ENCODE measurements at regions not wholly inside any gene's neighbourhood (a gene's known extent, or its start where the extent isn't known, plus 50 kb on each side); places are given as distances from the start of the nearest gene placed in this dataset.
"Not testable (repeated sequence)": the region's sequence is repeated elsewhere in the genome, so short reads cannot be mapped to it uniquely, and the experiment has no call there.

DNA sequence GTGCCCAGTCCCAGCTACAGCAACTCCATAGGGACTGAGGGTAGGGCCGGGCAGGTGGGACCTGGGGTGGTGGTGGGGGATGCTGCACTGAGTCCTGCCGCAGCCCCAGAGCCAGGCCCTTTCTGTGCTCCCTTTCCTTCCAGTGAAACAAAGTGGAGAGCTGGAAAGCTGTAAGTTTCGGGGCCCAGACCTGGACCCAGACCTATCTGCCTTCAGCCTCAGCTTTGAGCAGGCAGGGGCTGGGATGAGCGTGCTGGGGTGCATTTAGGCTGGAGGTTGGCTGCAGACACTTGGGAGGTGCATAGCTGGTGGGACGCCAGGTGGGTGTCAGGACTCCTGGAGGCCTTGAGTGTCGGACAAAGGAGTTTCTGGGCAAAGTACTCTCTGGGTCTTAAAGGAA lies 92.7 kb upstream of the C1orf174 start:
- DNase-seq: no peak

- DNase-seq: no peak
Measured at GRCh38 chr1:3993619-3994375, 93.7 kb upstream of the C1orf174 start.

DNA sequence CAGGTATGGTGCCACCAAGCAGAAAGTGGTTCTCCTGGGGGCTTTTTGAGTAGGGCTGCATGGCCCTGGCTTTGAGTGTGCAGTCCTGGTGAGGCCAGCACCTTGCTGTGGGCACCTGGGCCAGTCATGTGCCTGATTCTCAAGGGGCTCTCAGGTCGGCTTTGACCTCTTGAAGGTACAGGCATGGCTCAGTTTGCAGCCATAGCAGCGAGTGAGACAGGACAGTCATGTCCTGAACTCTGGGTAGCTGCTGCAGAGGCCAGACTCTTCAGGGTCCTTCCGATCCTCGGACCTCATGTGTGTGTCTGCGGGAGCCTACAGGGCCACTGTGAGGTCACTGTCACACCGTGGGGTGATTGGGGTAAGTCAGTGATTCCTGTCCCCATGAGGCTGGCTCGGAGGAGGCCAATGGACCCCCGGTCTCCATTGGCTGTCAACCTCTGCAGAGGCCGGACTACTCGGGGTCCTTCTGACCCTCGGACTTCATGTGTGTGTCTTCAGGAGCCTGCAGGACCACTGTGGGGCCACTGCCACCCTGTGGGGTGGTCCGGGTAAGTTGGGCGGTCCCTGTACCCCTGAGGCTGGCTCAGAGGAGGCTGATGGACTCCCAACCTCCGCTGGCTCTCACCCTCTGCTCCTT lies 95.2 kb upstream of the C1orf174 start:
- DNase-seq: no peak

DNA sequence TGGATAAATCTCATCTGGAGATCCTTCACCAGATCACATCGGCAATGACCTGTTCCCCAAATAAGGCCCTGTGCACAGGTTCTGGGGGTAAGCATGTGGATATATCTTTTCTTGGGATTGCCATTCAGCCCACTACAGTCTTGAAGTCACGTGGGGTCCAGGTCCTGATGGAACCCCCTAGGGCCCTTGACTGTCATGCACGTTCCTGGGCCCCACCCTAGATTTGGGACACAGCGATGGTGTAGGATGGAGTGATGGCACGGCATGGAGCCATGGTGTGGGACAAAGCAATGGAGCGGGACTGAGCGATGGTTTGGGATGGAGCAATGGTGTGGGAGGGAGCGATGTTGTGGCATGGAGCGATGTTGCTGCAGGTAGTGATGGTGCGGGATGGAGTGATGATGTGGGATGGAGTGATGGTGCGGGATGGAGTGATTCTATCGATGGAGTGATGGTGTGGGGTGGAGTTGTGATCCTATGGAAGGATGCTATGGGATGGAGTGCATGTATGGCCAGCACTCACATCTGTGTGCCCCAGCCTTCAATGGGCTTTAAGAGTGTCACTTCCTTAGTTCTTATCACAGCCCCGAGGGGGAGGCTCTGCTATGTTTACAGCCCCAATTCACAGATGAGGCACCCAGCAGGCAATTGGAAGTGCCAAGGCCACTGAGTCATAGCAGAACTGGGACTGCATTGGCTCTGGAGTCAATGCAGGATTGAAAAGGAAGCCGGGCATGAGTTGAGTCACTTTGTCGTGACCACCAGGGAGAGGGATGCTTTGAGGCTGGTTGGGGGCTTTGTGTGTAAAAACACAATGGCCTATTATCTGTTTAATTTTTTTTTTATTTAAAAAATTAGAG lies 97.0 kb upstream of the C1orf174 start:
- DNase-seq: no peak

DNA sequence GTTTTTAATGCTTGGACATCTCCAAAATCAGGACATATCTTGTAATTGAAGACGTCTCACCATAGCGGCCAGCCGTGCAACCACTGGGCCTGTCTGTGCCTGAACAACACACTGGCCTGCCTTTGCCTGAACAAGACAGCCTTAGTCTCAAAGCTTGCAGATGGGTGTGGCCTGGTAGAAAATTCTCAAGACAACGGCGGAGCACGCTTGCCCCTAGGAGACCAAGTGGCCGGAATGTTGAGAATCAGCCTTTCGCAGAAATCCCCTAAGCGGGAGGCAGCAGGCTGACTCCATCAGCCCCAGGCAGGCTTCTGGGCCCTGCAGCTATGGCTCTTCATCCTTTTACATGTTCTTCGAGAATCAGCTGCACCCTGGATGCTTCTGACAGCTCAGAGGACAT lies 98.0 kb upstream of the C1orf174 start:
- DNase-seq: no peak

- not testable (repeated sequence) for DNase-seq
Measured at GRCh38 chr1:3999514-3999913, 99.4 kb upstream of the C1orf174 start.

DNA sequence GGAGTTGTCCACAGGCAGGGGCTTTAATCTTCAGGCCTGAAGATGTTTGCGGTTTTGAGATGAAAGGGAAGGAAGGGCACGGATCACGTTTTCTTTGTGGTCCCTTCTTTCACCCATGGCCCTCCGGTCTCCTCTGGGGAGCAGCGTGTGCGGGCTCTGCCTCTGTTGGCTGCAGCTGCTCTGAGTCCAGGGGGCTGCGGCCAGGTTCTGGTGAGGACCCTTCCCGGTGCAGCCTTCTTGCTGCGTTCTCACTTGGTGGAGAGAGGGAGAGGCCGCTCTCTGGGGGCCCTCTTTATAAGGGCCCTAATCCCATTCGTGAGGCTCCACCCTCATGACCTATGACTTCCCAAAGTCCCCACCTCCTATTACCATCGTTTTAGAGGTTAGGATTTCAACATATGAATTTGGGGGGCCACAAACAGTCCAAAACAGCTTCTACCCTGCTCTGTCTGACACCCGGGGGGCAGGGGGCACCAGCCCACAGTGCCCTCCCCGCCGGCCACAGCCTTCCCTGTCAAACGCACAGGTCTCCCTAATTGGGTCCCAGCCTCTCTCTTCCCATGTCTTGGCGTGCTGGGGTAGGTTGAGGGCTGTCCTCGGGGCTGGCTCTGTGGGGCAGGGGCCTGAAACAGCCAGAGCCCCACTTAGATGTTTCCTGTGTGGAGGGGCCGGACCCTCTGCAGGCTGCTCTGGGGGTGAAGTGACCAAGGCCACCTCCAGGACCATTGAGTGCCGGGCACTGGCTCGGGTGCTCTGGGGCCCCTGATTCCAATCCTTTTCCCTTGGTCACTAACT lies 100.1 kb upstream of the C1orf174 start:
- DNase-seq: no peak

GRCh38 chr1:4000811-4001251 lies 100.8 kb upstream of the C1orf174 start:
- no peak for DNase-seq

DNA sequence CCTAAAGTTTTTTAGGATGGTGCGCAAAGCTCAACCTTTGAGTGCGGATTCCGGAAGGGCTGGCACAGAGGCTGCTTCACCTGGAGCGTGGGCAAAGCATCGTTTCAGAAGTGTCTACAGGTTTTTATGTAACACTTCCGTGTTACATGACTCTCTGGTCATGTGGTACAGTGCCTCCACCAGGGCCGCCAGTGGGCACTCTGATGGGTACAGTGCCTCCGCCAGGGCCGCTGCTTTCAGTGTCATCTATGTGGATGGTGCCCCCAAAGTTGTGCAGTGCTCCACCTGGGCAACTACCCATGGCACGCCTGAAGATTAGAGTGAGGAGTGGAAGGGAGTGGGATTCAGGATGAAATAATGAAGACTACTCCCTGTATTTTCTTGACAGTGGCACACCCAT lies 101.4 kb upstream of the C1orf174 start:
- DNase-seq: no peak

DNA sequence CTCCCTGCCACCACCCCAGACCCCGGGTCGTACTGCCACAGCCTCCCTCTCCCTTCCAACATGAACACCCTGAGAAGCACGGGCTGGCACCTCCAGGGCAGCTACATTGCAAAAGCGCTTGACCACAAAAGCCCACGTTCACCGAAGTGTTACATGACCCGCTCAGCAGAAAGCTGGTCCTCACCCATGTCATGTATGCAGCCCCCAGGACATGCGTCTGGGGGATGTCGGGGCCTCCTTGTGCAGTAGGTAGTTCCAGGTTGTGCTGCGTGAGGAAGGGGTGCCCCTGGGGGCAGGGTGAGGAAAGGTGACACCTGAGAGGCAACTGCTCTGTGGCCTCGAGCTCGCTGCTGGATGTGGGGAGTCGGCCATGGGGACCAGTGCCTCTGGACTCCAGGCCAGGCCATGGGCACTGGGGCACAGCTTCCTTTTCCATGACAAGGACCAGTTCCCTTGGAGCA lies 102.0 kb upstream of the C1orf174 start:
- no peak for DNase-seq

DNA sequence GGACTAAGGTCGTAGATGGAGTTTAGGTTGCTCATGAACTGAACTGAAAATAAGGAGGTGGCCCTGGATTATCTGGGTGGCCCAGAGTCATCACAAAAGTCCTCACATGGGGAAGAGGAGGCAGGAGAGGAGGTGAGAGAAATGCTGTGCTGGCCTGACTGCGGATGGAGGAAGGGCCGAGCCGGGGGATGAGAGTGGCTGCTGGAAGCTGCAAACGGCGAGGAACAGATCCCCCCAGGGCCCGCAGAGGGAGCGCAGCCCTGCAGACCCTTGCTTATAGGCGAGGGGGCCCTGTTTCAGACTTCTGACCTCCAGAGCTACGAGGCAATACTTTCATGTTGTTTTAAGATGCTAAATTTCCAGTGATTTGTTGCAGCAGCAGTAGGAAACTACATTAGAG lies 102.7 kb upstream of the C1orf174 start:
- no peak for DNase-seq

- no peak for DNase-seq
Measured at GRCh38 chr1:4003846-4004505, 103.9 kb upstream of the C1orf174 start.

DNA sequence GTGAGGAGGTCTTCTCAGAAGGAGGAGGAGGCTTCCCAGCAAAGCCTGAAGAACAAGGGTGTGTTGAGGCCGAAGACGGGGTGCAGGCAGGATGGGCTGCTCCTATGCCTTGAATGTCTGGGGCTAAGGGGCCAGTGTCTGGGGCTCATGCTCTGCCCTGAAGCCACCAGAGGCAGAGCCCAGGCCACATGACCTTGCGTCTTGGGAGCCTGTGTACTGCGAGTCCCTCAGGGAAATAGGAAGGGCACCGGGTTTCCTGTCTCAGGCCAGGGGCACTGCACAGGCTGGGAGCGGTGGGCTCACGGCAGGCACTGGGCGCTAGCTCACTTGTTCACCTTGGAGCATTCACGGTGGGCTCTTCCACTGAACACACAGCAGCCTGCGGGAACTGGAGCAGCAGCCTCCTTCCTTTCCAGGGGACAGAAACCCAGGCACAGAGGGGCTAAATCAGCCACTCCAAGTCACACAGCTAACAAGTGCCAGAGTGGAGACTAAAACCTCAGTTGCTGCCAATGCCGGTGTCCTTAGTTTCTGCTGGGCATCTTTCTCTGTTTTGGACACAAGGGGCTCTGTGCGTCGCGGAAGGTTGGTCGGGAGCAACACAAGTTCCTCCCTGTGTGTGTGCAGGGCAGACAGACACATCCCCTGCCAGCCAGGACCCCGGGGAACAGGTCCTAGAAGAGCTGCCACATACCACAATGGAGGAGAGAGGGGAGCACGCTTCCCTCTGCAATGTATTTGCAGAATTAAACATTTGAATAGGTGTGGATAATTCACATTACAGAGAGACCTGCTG lies 104.8 kb upstream of the C1orf174 start:
- no peak for DNase-seq

- DNase-seq: no peak
Measured at GRCh38 chr1:4005431-4005830, 105.4 kb upstream of the C1orf174 start.

DNA sequence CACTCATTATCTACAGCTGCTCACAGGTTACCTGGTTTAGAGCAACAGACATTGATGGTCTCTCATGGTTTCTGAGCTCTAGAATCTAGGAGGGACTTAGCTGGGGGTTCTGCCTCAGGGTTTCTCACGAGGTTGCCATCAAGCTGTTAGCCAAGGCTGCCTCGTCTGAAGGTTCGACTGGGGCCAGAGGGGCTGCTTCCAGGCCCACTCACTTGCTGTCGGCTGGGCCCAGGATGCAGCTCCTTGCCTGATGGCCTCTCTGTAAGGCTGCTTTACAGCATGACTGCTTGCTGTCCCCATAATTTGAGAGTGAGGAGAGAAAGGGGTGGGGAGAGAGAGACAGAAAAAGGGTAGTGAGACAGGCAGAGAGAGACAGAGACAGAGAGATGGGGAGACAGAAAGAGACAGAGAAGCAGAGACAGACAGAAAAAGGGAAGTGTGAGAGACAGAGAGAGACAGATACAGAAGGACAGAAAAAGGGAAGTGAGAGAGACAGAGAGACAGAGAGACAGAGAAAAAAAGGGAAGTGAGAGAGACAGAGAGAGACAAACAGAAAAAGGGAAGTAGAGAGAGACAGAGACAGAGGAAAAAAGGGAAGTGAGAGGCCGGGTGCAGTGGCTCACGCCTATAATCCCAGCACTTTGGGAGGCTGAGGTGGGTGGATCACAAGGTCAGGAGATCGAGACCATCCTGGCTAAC lies 106.8 kb upstream of the C1orf174 start:
- no peak for DNase-seq

DNA sequence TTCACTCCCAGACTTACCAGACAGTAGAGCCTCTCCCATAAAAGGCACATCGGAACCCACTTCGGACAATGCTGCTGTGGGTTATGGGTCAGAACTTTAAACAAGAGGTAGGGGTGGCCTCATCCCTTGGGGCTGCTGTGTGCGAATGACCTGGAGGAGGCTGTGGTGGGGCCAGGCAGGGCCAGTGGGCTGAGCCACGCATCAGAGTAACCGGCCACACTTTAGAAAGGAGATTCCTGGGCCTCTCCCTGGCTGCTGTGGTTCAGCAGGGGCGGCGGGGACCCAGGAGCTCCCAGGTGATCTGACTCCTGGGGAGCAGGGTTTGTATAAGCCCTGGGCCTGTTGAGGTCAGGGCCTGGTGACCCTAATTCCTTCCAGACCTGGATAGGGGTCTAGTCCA lies 110.2 kb upstream of the C1orf174 start:
- DNase-seq: no peak

- no peak for DNase-seq
Measured at GRCh38 chr1:4010814-4011605, 110.9 kb upstream of the C1orf174 start.

- DNase-seq: peak in 1 of 2 experiments; percentile 6
Measured at GRCh38 chr1:4016351-4017130, 116.5 kb upstream of the C1orf174 start.

Data from activated T-cell treated with anti-CD3 and anti-CD28 coated beads, Interleukin-2, amount 50 U/mL, for 48 hours (primary cell).